Esophagus (tissue), 2 donors: ENCODE measurements at regions not wholly inside any gene's neighbourhood (a gene's known extent, or its start where the extent isn't known, plus 50 kb on each side); places are given as distances from the start of the nearest gene placed in this dataset.

Experiments used
- H3K27ac ChIP-seq, 2 donors: one replicate each; pipeline ENCODE4 v1.5.1; 2013; ENCODE audit warnings: low read depth in 2 of 2, mild to moderate bottlenecking in 2 of 2, inconsistent platforms in 1 of 2, low read length in 1 of 2, moderate library complexity in 1 of 2
- H3K27me3 ChIP-seq, 2 donors: one replicate each; pipeline ENCODE4 v1.6.1; 2013; ENCODE audit warnings: low read length in 2 of 2, control low read depth in 1 of 2, mild to moderate bottlenecking in 1 of 2; ENCODE audit not compliant: insufficient read depth in 2 of 2, control insufficient read depth in 1 of 2
- H3K36me3 ChIP-seq, 2 donors: one replicate each; pipeline ENCODE4 v1.6.1; 2013; ENCODE audit warnings: low read length in 1 of 2; ENCODE audit not compliant: control insufficient read depth in 2 of 2, insufficient read depth in 2 of 2
- H3K4me1 ChIP-seq, 2 donors: one replicate each; pipeline ENCODE4 v1.6.1; 2013; ENCODE audit warnings: low read length in 1 of 2; ENCODE audit not compliant: control insufficient read depth in 2 of 2, insufficient read depth in 2 of 2
- H3K4me3 ChIP-seq, 2 donors: one replicate each; pipeline ENCODE4 v1.5.1; 2013; ENCODE audit warnings: low read length in 2 of 2, mild to moderate bottlenecking in 2 of 2, low read depth in 1 of 2, moderate library complexity in 1 of 2
- H3K9me3 ChIP-seq, 2 donors: one replicate each; pipeline ENCODE4 v1.6.1; 2013; ENCODE audit warnings: mild to moderate bottlenecking in 2 of 2, low read depth in 1 of 2, low read length in 1 of 2, moderate library complexity in 1 of 2; ENCODE audit not compliant: control insufficient read depth in 2 of 2, insufficient read depth in 1 of 2
- WGBS, 2 donors: extraction: QIAGEN DNeasy Blood & Tissue Kit; methylation state at CpG; one replicate each; pipeline ENCODE4 v1.1.7; 2013; 5-methylcytosine and 5-hydroxymethylcytosine counted together
- donor health status: healthy with polysubstance abuse.
- donor health status: Bipolar disorder and iron deficiency.

GRCh38 chr10:31171402-31172083, 139.9 kb upstream of the ZNF438 start:
- WGBS, 2 donors: 77 to 79% methylated on average over 4 of the region's 4 CpGs
- Histone ChIP-seq H3K27ac (no peak overlapping the region), H3K4me3 (no peak overlapping the region)

GRCh38 chr10:31172925-31173324, 141.3 kb upstream of the ZNF438 start:
- Histone ChIP-seq H3K4me3 (no peak overlapping the region), H3K4me1 (no peaks in the 10 kb centered on the region), H3K27me3 (no peaks in the 10 kb centered on the region), H3K27ac (no peak overlapping the region), H3K9me3 (peaks cover 0 to 5% of the 10 kb centered on the region in 2 donors), H3K36me3 (no peaks in the 10 kb centered on the region)
- 92 to 100% methylated on average over 1 of the region's 1 CpG for WGBS, 2 donors

More at GRCh38 chr10:31171402-31172083, 139.9 kb upstream of the ZNF438 start:
- Histone ChIP-seq H3K9me3 (peaks cover 0 to 5% of the 10 kb centered on the region in 2 donors), H3K36me3 (no peaks in the 10 kb centered on the region), H3K4me1 (no peaks in the 10 kb centered on the region), H3K27me3 (no peaks in the 10 kb centered on the region)

GRCh38 chr10:31173752-31174151, 142.1 kb upstream of the ZNF438 start:
- Histone ChIP-seq H3K27me3 (no peaks in the 10 kb centered on the region), H3K4me1 (no peaks in the 10 kb centered on the region), H3K36me3 (no peaks in the 10 kb centered on the region), H3K9me3 (peaks cover 0 to 5% of the 10 kb centered on the region in 2 donors), H3K27ac (no peak overlapping the region), H3K4me3 (no peak overlapping the region)
- 90% methylated on average over 5 of the region's 5 CpGs for WGBS, 2 donors

- no peak overlapping the region for H3K27ac ChIP-seq
- H3K4me3 ChIP-seq: no peak overlapping the region
- no peaks in the 10 kb centered on the region for H3K4me1 ChIP-seq
- H3K27me3 ChIP-seq: no peaks in the 10 kb centered on the region
- 78 to 81% methylated on average over 5 of the region's 5 CpGs for WGBS, 2 donors
- H3K9me3 ChIP-seq: no peaks in the 10 kb centered on the region
- H3K36me3 ChIP-seq: no peaks in the 10 kb centered on the region
These were observed 139.8 kb upstream of the ZEB1 start for GRCh38 chr10:31179091-31179680.

DNA sequence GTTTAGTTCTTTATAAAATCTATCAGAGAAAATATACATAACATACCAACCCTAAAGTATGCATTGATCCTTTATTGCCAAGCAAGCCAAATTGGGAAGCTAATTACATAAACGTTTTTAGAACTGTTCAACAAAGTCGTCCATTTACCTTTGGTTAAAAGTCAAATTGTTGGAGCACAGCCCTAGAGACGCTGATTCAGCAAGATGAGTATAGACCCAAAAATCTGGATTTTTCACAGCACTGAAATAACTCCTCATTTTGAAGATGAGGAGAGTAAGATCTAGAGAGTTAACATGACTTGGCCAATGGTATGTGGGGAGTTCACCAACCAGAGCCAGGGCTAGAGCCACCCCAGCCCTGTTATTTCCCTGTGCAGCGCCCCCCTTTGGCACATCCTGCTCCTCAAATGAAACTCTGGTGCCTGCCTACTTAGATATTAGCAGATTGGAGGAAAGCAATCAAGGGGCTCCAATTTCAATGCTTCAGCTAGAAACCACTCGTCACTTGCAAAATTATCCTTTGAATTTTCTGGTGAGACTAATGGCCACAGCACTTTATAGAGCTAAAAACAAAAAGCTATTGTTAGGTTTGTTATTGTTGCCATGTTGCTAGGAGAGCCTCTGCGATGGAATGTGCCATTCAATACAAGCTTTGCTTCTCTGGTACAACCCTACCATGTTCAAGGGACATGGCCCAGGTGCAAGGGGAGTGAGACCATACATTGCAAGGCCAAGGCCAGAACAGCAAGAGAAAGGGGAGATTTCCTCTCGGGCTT, 132.6 kb upstream of the ZEB1 start:
- H3K4me1 ChIP-seq: no peaks in the 10 kb centered on the region
- 52 to 53% methylated on average over 7 of the region's 7 CpGs for WGBS, 2 donors
- H3K9me3 ChIP-seq: peaks cover 0 to 2% of the 10 kb centered on the region in 2 donors
- no peak overlapping the region for H3K27ac ChIP-seq
- H3K4me3 ChIP-seq: no peak overlapping the region
- H3K36me3 ChIP-seq: no peaks in the 10 kb centered on the region
- H3K27me3 ChIP-seq: no peaks in the 10 kb centered on the region

DNA sequence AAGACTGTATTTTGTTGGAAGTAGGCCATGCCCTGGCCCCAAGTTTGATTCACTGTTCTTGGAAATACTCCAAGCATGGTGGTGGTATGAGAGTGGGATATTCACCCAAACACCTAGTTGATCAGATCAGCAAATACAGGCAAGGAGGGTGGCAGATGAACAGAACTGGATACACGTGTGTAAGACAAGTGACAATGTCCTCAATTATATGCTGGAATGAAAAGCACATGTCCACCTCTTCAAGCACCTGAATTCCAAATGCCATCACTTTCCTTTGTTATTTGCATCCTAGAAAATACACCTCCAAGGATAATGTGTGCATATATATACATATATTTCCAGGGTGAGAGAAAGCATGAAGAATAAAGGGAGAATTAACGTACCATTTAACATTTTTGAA, 131.8 kb upstream of the ZEB1 start:
- Histone ChIP-seq H3K4me3 (no peak overlapping the region), H3K27me3 (no peaks in the 10 kb centered on the region), H3K36me3 (no peaks in the 10 kb centered on the region), H3K4me1 (no peaks in the 10 kb centered on the region), H3K27ac (no peak overlapping the region), H3K9me3 (peaks cover 0 to 3% of the 10 kb centered on the region in 2 donors)
- 79 to 94% methylated on average over 2 of the region's 2 CpGs for WGBS, 2 donors

DNA sequence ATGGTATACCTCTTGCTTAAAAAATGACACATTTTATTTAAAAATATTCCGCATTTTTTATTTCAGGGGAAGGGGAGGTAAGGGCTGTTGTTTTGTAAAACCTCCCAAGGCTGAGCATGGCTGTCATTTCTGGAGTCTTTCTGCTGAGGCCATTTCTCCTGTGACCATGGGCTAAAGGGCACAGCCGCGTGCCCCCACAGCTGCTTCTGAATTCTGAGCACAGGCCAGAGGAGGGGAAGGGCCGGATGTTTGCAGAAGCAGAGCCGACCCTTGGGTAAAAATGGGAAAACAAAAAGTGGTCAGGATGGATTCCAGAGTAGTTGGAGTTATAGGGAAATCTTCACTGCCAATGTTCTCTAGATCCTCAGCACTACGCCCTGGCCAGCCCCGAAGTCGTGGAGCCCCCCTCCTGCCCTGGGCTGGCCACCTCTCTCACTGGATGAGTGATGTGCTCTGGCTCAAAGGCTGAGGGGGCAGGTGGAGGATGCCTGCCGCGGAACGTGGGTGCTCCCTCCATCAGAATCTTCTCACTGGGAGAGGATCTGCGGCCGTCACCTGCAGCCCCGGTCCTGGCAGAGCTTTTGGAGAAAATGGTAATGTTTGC, 131.3 kb upstream of the ZEB1 start:
- Histone ChIP-seq H3K4me1 (no peaks in the 10 kb centered on the region), H3K27me3 (no peaks in the 10 kb centered on the region), H3K27ac (no peak overlapping the region), H3K36me3 (no peaks in the 10 kb centered on the region), H3K9me3 (peaks cover 0 to 3% of the 10 kb centered on the region in 2 donors), H3K4me3 (no peak overlapping the region)
- WGBS, 2 donors: 87 to 89% methylated on average over 14 of the region's 14 CpGs

DNA sequence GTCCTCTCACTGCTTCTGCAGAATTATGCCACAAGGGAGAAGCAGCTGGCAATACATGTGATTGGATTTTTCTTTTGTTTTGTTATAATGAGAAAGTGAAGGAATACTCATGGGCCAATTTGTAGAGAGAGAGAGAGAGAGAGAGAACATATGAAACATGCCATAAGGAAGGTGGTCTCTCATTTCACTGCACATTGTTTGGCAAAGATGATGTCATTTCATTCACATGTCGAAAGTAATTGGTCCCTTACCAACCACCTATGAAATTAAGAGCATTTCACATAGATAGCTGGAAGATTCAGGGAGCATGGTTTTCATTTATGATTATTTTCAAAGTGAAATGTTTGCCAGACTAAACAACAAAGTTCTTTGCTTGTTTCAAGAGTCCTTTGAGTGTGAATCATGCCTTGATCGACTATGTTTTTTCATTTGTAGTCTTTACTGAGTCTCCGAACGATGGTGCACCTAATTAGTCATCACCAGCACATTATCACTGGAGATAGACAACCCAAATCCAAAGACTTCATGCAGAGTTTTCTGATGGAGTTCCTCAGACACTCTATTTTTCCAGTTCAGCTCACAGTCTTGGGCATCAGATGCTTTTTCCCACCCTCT, 130.1 kb upstream of the ZEB1 start:
- no peaks in the 10 kb centered on the region for H3K4me1 ChIP-seq
- no peaks in the 10 kb centered on the region for H3K27me3 ChIP-seq
- no peak overlapping the region for H3K4me3 ChIP-seq
- H3K9me3 ChIP-seq: peaks cover 0 to 3% of the 10 kb centered on the region in 2 donors
- 79 to 82% methylated on average over 4 of the region's 4 CpGs for WGBS, 2 donors
- no peaks in the 10 kb centered on the region for H3K36me3 ChIP-seq
- no peak overlapping the region for H3K27ac ChIP-seq

DNA sequence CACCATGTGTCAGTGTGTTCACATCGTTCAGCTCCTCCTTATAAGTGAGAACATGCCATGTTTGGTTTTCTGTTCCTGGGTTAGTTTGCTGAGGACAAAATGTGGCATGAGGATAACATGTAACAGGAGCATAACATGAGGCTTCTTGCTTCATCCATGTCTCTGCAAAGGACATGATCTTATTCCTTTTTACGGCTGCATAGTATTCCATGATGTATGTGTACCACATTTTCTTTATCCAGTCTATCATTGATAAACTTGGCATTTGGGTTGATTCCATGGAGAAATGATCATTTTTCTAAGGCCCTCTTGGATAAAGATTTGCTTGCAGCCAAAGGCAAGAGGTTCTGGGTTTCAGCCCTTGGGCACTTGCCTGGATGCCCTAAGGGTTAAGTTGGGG, 128.5 kb upstream of the ZEB1 start:
- H3K36me3 ChIP-seq: no peaks in the 10 kb centered on the region
- no peak overlapping the region for H3K4me3 ChIP-seq
- no peaks in the 10 kb centered on the region for H3K4me1 ChIP-seq
- H3K27me3 ChIP-seq: no peaks in the 10 kb centered on the region
- no peak overlapping the region for H3K27ac ChIP-seq
- 92 to 98% methylated on average over 2 of the region's 2 CpGs for WGBS, 2 donors
- H3K9me3 ChIP-seq: peaks cover 0 to 3% of the 10 kb centered on the region in 2 donors
